SW480 (cell line): ENCODE measurements at regions not wholly inside any gene's neighbourhood (a gene's known extent, or its start where the extent isn't known, plus 50 kb on each side); places are given as distances from the start of the nearest gene placed in this dataset.
"Not testable (repeated sequence)": the region's sequence is repeated elsewhere in the genome, so short reads cannot be mapped to it uniquely, and the experiment has no call there.

Source experiments
- DNase-seq: peaks from one replicate; pipeline ENCODE4 v3.0.0-alpha.2; 2016; ENCODE audit warnings: low spot score

GRCh38 chr5:91839233-91839632 lies 456.1 kb upstream of the ARRDC3 start:
- DNase-seq = no peak

GRCh38 chr5:91830361-91830953 lies 447.3 kb upstream of the ARRDC3 start:
- DNase-seq = no peak

- no peak for DNase-seq
Observed at GRCh38 chr5:91825618-91826017, 442.5 kb upstream of the ARRDC3 start.

GRCh38 chr5:91824406-91824805 lies 441.3 kb upstream of the ARRDC3 start:
- no peak for DNase-seq

GRCh38 chr5:91820874-91821273 lies 437.8 kb upstream of the ARRDC3 start:
- DNase-seq = no peak

GRCh38 chr5:91816681-91817080 lies 433.6 kb upstream of the ARRDC3 start:
- DNase-seq = no peak

GRCh38 chr5:91797576-91797975 lies 414.5 kb upstream of the ARRDC3 start:
- DNase-seq = no peak

- no peak for DNase-seq
Observed at GRCh38 chr5:91794856-91795548, 411.9 kb upstream of the ARRDC3 start.

GRCh38 chr5:91794455-91794854 lies 411.3 kb upstream of the ARRDC3 start:
- no peak for DNase-seq

GRCh38 chr5:91787718-91788117 lies 404.6 kb upstream of the ARRDC3 start:
- no peak for DNase-seq

GRCh38 chr5:91777671-91778070 lies 394.6 kb upstream of the ARRDC3 start:
- no peak for DNase-seq

GRCh38 chr5:91776249-91776648 lies 393.1 kb upstream of the ARRDC3 start:
- DNase-seq = no peak

GRCh38 chr5:91770400-91770799 lies 387.3 kb upstream of the ARRDC3 start:
- no peak for DNase-seq

GRCh38 chr5:91757383-91757782 lies 374.3 kb upstream of the ARRDC3 start:
- DNase-seq = not testable (repeated sequence)

- no peak for DNase-seq
Observed at GRCh38 chr5:91754990-91755389, 371.9 kb upstream of the ARRDC3 start.

- DNase-seq = not testable (repeated sequence)
Observed at GRCh38 chr5:91744470-91744869, 361.4 kb upstream of the ARRDC3 start.

- DNase-seq = no peak
Observed at GRCh38 chr5:91742550-91742949, 359.4 kb upstream of the ARRDC3 start.

- DNase-seq = no peak
Observed at GRCh38 chr5:91741764-91742505, 358.8 kb upstream of the ARRDC3 start.

GRCh38 chr5:91730026-91730425 lies 346.9 kb upstream of the ARRDC3 start:
- DNase-seq = no peak

- DNase-seq = no peak
Observed at GRCh38 chr5:91727463-91727862, 344.3 kb upstream of the ARRDC3 start.

- no peak for DNase-seq
Observed at GRCh38 chr5:91722736-91723467, 339.8 kb upstream of the ARRDC3 start.

GRCh38 chr5:91712718-91713117 lies 329.6 kb upstream of the ARRDC3 start:
- DNase-seq = no peak

GRCh38 chr5:91707521-91707841 lies 324.4 kb upstream of the ARRDC3 start:
- no peak for DNase-seq
